ENCODE measurements at regions not wholly inside any gene's neighbourhood (a gene's known extent, or its start where the extent isn't known, plus 50 kb on each side); places are given as distances from the start of the nearest gene placed in this dataset.

GRCh38 chr5:106508894-106509293 lies 1161.8 kb downstream of the EFNA5 start:
- no peak for TF ChIP-seq CTCF (IDR thresholded peaks at IDR 0.05)
- intact Hi-C loops (cut with DNase I): no loop called here
- H3K4me1 ChIP-seq: no peaks in the 10 kb centered on the region
- peaks cover 0 to 4% (median 0%) of the 10 kb centered on the region in 11 donors for H3K9me3 ChIP-seq
- DNase-seq (peak in 1 of 2 donors; percentile 10), ATAC-seq (peak; percentile 61 to 99 (median 90))
- H3K27ac ChIP-seq: peak overlapping the region in 6 of 10 donors; percentile 17 to 79 (median 56)
- WGBS, 2 donors: 43 to 57% methylated on average over 4 of the region's 4 CpGs
- H3K4me3 ChIP-seq: no peak overlapping the region
- H3K36me3 ChIP-seq: no peaks in the 10 kb centered on the region
- H3K27me3 ChIP-seq: no peaks in the 10 kb centered on the region

DNA sequence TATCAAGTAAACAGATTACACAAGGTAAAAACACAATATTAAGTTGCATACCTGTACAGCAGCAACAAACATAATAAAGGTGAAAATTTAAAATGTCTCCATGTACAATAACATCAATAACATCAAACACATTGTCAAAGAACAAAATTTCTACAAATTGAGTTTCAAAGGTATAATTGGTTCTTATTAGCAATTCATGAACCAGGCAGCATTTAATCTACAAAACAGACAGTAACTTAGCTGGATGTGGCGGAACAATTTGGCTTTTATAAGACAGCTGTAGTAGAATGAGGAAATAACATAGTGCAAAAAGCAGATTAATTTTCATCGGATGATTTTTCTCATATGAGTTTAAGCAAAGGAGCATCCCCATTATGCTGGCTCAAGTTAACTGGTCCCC lies 1176.8 kb downstream of the EFNA5 start:
- intact Hi-C loops (cut with DNase I): no loop called here
- TF ChIP-seq CTCF (IDR thresholded peaks at IDR 0.05): no peak
- WGBS, 2 donors: 94% methylated on average over 2 of the region's 2 CpGs
- ATAC-seq: no peak
- no peak for DNase-seq
- no peak overlapping the region for H3K27ac ChIP-seq
- H3K4me1 ChIP-seq: no peaks in the 10 kb centered on the region
- H3K36me3 ChIP-seq: no peaks in the 10 kb centered on the region
- H3K4me3 ChIP-seq: no peak overlapping the region
- peaks cover 0 to 18% (median 0%) of the 10 kb centered on the region in 11 donors for H3K9me3 ChIP-seq
- H3K27me3 ChIP-seq: no peaks in the 10 kb centered on the region

DNA sequence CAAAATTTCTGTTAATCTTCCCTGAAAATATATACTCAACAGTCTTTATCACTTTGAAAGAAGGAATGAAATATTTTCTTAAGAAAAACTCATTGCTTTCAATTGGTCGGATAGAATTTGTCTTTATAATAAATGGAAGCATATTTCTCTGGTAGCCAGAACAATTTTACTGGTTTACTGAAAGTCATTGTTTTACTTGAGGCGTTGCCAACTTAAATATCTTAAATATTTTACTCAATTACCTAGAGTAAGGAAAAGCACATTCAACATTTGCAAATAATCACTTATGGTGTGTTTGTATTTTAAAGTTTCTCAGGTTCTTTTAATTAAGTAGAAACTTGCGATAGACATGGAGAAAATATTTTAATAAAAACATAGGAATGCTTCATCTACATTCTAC lies 1181.7 kb downstream of the EFNA5 start:
- no peaks in the 10 kb centered on the region for H3K36me3 ChIP-seq
- no peaks in the 10 kb centered on the region for H3K4me1 ChIP-seq
- DNase-seq: no peak
- no peak overlapping the region for H3K27ac ChIP-seq
- no peak for TF ChIP-seq CTCF (IDR thresholded peaks at IDR 0.05)
- no peaks in the 10 kb centered on the region for H3K27me3 ChIP-seq
- H3K9me3 ChIP-seq: peaks cover 0 to 3% (median 0%) of the 10 kb centered on the region in 11 donors
- no peak for ATAC-seq
- WGBS, 2 donors: 79% methylated on average over 3 of the region's 3 CpGs
- intact Hi-C loops (cut with DNase I): no loop called here
- no peak overlapping the region for H3K4me3 ChIP-seq

- H3K9me3 ChIP-seq: no peaks in the 10 kb centered on the region
- TF ChIP-seq CTCF (IDR thresholded peaks at IDR 0.05): no peak
- H3K27me3 ChIP-seq: no peaks in the 10 kb centered on the region
- ATAC-seq (no peak), DNase-seq (no peak)
- intact Hi-C loops (cut with DNase I): no loop called here
- no peaks in the 10 kb centered on the region for H3K4me1 ChIP-seq
- no peaks in the 10 kb centered on the region for H3K36me3 ChIP-seq
- H3K4me3 ChIP-seq: no peak overlapping the region
- H3K27ac ChIP-seq: no peak overlapping the region
These were observed 1182.3 kb downstream of the EFNA5 start for GRCh38 chr5:106488407-106488806.

DNA sequence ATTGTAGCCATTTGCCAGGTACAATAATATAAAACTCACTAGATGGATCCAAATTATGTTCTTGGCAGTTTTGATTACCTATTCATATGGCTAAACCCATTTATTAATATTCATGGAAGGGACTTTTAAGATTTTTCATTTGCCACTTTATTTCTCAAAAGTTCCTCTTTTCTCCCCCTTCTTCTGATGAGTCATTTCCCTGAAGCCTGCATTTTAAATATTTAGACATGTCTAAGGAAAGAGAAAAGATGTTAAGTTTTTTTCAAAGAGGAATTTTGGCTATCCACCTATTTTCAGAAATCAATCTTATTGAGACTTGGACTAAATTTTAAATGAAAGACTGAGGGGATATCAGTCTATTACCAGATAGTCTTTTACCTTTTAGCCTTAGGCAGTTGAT lies 1189.4 kb downstream of the EFNA5 start:
- H3K27ac ChIP-seq: no peak overlapping the region
- no peaks in the 10 kb centered on the region for H3K9me3 ChIP-seq
- DNase-seq: no peak
- H3K27me3 ChIP-seq: no peaks in the 10 kb centered on the region
- ATAC-seq: no peak
- no peaks in the 10 kb centered on the region for H3K4me1 ChIP-seq
- intact Hi-C loops (cut with DNase I): no loop called here
- no peaks in the 10 kb centered on the region for H3K36me3 ChIP-seq
- no peak for TF ChIP-seq CTCF (IDR thresholded peaks at IDR 0.05)
- no peak overlapping the region for H3K4me3 ChIP-seq
